ENCODE measurements at regions not wholly inside any gene's neighbourhood (a gene's known extent, or its start where the extent isn't known, plus 50 kb on each side); places are given as distances from the start of the nearest gene placed in this dataset.

DNA sequence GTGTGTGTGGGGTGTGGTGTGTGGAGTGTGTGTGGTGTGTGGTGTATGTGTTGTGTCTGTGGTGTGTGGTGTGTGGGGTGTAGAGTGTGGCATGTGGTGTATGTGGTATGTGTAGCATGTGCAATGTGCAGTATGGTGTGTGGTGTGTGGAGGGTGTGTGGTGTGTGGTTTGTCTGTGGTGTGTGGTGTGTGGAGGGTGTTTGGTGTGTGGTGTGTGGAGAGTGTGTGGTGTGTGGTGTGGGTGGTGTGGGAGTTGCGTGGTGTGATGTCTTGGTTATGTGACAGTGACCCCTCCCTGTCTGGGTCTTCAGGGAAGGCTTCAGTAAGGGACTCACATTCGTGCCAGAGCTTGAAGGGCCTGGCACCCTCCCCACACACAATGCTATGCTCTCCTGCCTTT, 718.2 kb upstream of the SOX11 start (continued):
- TF ChIP-seq, protein P1, sequence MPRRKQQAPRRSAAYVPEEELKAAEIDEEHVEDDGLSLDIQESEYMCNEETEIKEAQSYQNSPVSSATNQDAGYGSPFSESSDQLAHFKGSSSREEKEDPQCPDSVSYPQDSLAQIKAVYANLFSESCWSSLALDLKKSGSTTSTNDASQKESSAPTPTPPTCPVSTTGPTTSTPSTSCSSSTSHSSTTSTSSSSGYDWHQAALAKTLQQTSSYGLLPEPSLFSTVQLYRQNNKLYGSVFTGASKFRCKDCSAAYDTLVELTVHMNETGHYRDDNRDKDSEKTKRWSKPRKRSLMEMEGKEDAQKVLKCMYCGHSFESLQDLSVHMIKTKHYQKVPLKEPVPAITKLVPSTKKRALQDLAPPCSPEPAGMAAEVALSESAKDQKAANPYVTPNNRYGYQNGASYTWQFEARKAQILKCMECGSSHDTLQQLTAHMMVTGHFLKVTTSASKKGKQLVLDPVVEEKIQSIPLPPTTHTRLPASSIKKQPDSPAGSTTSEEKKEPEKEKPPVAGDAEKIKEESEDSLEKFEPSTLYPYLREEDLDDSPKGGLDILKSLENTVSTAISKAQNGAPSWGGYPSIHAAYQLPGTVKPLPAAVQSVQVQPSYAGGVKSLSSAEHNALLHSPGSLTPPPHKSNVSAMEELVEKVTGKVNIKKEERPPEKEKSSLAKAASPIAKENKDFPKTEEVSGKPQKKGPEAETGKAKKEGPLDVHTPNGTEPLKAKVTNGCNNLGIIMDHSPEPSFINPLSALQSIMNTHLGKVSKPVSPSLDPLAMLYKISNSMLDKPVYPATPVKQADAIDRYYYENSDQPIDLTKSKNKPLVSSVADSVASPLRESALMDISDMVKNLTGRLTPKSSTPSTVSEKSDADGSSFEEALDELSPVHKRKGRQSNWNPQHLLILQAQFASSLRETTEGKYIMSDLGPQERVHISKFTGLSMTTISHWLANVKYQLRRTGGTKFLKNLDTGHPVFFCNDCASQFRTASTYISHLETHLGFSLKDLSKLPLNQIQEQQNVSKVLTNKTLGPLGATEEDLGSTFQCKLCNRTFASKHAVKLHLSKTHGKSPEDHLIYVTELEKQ (tag by site-specific recombination; IDR thresholded peaks at IDR 0.05; ENCODE audit: borderline replicate concordance) = no peak
- TF ChIP-seq ZNF776 (tag by site-specific recombination; IDR thresholded peaks at IDR 0.05; ENCODE audit: borderline replicate concordance) (no peak), ZNF660 (tag by site-specific recombination; IDR thresholded peaks at IDR 0.05) (no peak), ZNF707 (tag by site-specific recombination; IDR thresholded peaks at IDR 0.05) (no peak), GLI2 (tag by site-specific recombination; IDR thresholded peaks at IDR 0.05; ENCODE audit: borderline replicate concordance, low read depth) (no peak), GLIS2 (tag by site-specific recombination; IDR thresholded peaks at IDR 0.05) (no peak)
- TF ChIP-seq, protein P2, sequence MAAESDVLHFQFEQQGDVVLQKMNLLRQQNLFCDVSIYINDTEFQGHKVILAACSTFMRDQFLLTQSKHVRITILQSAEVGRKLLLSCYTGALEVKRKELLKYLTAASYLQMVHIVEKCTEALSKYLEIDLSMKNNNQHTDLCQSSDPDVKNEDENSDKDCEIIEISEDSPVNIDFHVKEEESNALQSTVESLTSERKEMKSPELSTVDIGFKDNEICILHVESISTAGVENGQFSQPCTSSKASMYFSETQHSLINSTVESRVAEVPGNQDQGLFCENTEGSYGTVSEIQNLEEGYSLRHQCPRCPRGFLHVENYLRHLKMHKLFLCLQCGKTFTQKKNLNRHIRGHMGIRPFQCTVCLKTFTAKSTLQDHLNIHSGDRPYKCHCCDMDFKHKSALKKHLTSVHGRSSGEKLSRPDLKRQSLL (tag by site-specific recombination; IDR thresholded peaks at IDR 0.05) = no peak
- TF ChIP-seq, protein P3, sequence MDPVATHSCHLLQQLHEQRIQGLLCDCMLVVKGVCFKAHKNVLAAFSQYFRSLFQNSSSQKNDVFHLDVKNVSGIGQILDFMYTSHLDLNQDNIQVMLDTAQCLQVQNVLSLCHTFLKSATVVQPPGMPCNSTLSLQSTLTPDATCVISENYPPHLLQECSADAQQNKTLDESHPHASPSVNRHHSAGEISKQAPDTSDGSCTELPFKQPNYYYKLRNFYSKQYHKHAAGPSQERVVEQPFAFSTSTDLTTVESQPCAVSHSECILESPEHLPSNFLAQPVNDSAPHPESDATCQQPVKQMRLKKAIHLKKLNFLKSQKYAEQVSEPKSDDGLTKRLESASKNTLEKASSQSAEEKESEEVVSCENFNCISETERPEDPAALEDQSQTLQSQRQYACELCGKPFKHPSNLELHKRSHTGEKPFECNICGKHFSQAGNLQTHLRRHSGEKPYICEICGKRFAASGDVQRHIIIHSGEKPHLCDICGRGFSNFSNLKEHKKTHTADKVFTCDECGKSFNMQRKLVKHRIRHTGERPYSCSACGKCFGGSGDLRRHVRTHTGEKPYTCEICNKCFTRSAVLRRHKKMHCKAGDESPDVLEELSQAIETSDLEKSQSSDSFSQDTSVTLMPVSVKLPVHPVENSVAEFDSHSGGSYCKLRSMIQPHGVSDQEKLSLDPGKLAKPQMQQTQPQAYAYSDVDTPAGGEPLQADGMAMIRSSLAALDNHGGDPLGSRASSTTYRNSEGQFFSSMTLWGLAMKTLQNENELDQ (tag by site-specific recombination; IDR thresholded peaks at IDR 0.05; ENCODE audit: low read depth) = no peak

DNA sequence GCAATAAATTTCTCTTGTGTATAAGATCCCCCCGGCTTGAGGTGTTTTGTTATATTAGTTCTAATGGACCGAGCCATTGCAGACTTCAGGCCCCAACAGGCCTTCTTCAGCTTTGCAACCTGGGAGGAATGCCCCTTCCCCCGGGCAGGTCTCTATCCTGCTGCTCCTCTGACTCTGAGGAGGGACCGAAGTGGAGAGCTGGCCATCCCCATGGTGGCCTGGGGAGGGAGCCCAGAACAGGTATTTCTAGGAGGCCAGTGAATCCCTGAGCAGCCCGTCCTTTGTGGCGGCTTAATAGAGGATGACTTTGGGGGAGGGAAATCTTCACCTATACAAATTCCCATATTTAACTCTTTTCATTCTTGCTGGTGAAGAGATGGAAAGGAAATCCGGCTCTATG, 715.8 kb upstream of the SOX11 start:
- ChIA-PET POLR2A (no interaction called here), CTCF (no interaction called here)
- Histone ChIP-seq H3K9me3 (ENCODE audit: control insufficient read depth, insufficient read depth, low read depth, low read length) (no peaks in the 10 kb centered on the region), H3K4me1 (ENCODE audit: control insufficient read depth, insufficient read depth, low read length) (no peaks in the 10 kb centered on the region), H3K36me3 (ENCODE audit: control insufficient read depth in 2 of 2, insufficient read depth in 1 of 2, low read length in 2 of 2) (no peaks in the 10 kb centered on the region), H3K27ac (ENCODE audit: extremely low read depth, low read depth, low read length) (no peak overlapping the region), H3K4me3 (ENCODE audit: low read depth, low read length) (no peak overlapping the region)
- TF ChIP-seq, protein P4, sequence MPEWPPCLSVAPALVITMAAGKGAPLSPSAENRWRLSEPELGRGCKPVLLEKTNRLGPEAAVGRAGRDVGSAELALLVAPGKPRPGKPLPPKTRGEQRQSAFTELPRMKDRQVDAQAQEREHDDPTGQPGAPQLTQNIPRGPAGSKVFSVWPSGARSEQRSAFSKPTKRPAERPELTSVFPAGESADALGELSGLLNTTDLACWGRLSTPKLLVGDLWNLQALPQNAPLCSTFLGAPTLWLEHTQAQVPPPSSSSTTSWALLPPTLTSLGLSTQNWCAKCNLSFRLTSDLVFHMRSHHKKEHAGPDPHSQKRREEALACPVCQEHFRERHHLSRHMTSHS (tag by site-specific recombination; IDR thresholded peaks at IDR 0.05) = no peak
- TF ChIP-seq ZNF341 (tag by site-specific recombination; IDR thresholded peaks at IDR 0.05; ENCODE audit: low read depth) (no peak), ZBTB8A (tag by site-specific recombination; IDR thresholded peaks at IDR 0.05) (no peak), ZNF530 (tag by site-specific recombination; IDR thresholded peaks at IDR 0.05; ENCODE audit: low read depth) (no peak), BCL11B (tag by site-specific recombination; IDR thresholded peaks at IDR 0.05; ENCODE audit: low read depth) (no peak), ZNF2 (tag by site-specific recombination; IDR thresholded peaks at IDR 0.05) (no peak), ZNF626 (tag by site-specific recombination; IDR thresholded peaks at IDR 0.05) (no peak), KLF8 (tag by site-specific recombination; IDR thresholded peaks at IDR 0.05) (no peak), ZNF561 (tag by site-specific recombination; IDR thresholded peaks at IDR 0.05; ENCODE audit: borderline replicate concordance) (no peak), ZNF707 (tag by site-specific recombination; IDR thresholded peaks at IDR 0.05) (no peak), ZSCAN23 (tag by site-specific recombination; IDR thresholded peaks at IDR 0.05) (no peak), ZNF175 (tag by site-specific recombination; IDR thresholded peaks at IDR 0.05) (no peak), HOXC10 (CRISPR knock-in tag; IDR thresholded peaks at IDR 0.05) (no peak), ZNF214 (tag by site-specific recombination; IDR thresholded peaks at IDR 0.05; ENCODE audit: borderline replicate concordance) (no peak)
- TF ChIP-seq, protein P2 (tag by site-specific recombination; IDR thresholded peaks at IDR 0.05) = no peak
- TF ChIP-seq, protein P5, sequence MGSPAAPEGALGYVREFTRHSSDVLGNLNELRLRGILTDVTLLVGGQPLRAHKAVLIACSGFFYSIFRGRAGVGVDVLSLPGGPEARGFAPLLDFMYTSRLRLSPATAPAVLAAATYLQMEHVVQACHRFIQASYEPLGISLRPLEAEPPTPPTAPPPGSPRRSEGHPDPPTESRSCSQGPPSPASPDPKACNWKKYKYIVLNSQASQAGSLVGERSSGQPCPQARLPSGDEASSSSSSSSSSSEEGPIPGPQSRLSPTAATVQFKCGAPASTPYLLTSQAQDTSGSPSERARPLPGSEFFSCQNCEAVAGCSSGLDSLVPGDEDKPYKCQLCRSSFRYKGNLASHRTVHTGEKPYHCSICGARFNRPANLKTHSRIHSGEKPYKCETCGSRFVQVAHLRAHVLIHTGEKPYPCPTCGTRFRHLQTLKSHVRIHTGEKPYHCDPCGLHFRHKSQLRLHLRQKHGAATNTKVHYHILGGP (tag by site-specific recombination; IDR thresholded peaks at IDR 0.05) = no peak
- TF ChIP-seq, protein P6, sequence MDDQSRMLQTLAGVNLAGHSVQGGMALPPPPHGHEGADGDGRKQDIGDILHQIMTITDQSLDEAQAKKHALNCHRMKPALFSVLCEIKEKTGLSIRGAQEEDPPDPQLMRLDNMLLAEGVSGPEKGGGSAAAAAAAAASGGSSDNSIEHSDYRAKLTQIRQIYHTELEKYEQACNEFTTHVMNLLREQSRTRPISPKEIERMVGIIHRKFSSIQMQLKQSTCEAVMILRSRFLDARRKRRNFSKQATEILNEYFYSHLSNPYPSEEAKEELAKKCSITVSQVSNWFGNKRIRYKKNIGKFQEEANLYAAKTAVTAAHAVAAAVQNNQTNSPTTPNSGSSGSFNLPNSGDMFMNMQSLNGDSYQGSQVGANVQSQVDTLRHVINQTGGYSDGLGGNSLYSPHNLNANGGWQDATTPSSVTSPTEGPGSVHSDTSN (CRISPR knock-in tag; IDR thresholded peaks at IDR 0.05) = no peak
- TF ChIP-seq, protein P7, sequence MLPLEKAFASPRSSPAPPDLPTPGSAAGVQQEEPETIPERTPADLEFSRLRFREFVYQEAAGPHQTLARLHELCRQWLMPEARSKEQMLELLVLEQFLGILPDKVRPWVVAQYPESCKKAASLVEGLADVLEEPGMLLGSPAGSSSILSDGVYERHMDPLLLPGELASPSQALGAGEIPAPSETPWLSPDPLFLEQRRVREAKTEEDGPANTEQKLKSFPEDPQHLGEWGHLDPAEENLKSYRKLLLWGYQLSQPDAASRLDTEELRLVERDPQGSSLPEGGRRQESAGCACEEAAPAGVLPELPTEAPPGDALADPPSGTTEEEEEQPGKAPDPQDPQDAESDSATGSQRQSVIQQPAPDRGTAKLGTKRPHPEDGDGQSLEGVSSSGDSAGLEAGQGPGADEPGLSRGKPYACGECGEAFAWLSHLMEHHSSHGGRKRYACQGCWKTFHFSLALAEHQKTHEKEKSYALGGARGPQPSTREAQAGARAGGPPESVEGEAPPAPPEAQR (tag by site-specific recombination; IDR thresholded peaks at IDR 0.05) = no peak
